ENCODE measurements at regions not wholly inside any gene's neighbourhood (a gene's known extent, or its start where the extent isn't known, plus 50 kb on each side); places are given as distances from the start of the nearest gene placed in this dataset.

GRCh38 chr4:157994863-157995262 is 178.0 kb downstream of the GASK1B start:
- TF ChIP-seq TEAD4 (IDR thresholded peaks at IDR 0.05; ENCODE audit: borderline replicate concordance, insufficient read depth) (no peak), CHD2 (IDR thresholded peaks at IDR 0.05; ENCODE audit: low read length, partially characterized antibody) (no peak), USF1 (IDR thresholded peaks at IDR 0.05; ENCODE audit: borderline replicate concordance, low read depth) (no peak), CTCF (IDR thresholded peaks at IDR 0.05) (no peak), RAD21 (IDR thresholded peaks at IDR 0.05; ENCODE audit: low read length) (no peak), IRF3 (IDR thresholded peaks at IDR 0.05; ENCODE audit: low read depth, low read length) (no peak), EP300 (IDR thresholded peaks at IDR 0.05; ENCODE audit: borderline replicate concordance in 1 of 2, low read depth in 1 of 2, low read length in 1 of 2) (no peak), REST (IDR thresholded peaks at IDR 0.05; ENCODE audit: low read depth, low read length) (no peak), EZH2phosphoT487 (IDR thresholded peaks at IDR 0.05; ENCODE audit: borderline replicate concordance, low read depth) (no peak), FOSL2 (IDR thresholded peaks at IDR 0.05; ENCODE audit: borderline replicate concordance, low read depth) (no peak), RXRA (IDR thresholded peaks at IDR 0.05; ENCODE audit: borderline replicate concordance, low read depth) (no peak), SMC3 (IDR thresholded peaks at IDR 0.05; ENCODE audit: low read depth, low read length) (no peak), POLR2AphosphoS5 (IDR thresholded peaks at IDR 0.05; ENCODE audit: low read depth, low read length) (no peak)
